ENCODE measurements at regions not wholly inside any gene's neighbourhood (a gene's known extent, or its start where the extent isn't known, plus 50 kb on each side); places are given as distances from the start of the nearest gene placed in this dataset.

GRCh38 chr4:45985038-45985437 is 138.8 kb downstream of the GABRG1 start:
- DNase-seq (ENCODE audit: low spot score), result no peak

GRCh38 chr4:45971108-45971507 is 152.7 kb downstream of the GABRG1 start:
- no peak for DNase-seq (ENCODE audit: low spot score)

GRCh38 chr4:45957353-45957752 is 166.5 kb downstream of the GABRG1 start:
- no peak for DNase-seq (ENCODE audit: low spot score)

- DNase-seq (ENCODE audit: low spot score), result no peak
These were observed 169.6 kb downstream of the GABRG1 start for GRCh38 chr4:45954276-45954675.

GRCh38 chr4:45951153-45951552 is 172.7 kb downstream of the GABRG1 start:
- no peak for DNase-seq (ENCODE audit: low spot score)

- DNase-seq (ENCODE audit: low spot score), result no peak
These were observed 177.2 kb downstream of the GABRG1 start for GRCh38 chr4:45946699-45947098.

- DNase-seq (ENCODE audit: low spot score), result peak; percentile 34
These were observed 179.9 kb downstream of the GABRG1 start for GRCh38 chr4:45944000-45944399.

- no peak for DNase-seq (ENCODE audit: low spot score)
These were observed 184.8 kb downstream of the GABRG1 start for GRCh38 chr4:45939056-45939455.

- peak; percentile 55 for DNase-seq (ENCODE audit: low spot score)
These were observed 192.7 kb downstream of the GABRG1 start for GRCh38 chr4:45931154-45931553.

GRCh38 chr4:45927641-45928040 is 196.2 kb downstream of the GABRG1 start:
- DNase-seq (ENCODE audit: low spot score), result no peak

- no peak for DNase-seq (ENCODE audit: low spot score)
These were observed 198.0 kb downstream of the GABRG1 start for GRCh38 chr4:45925809-45926208.

- no peak for DNase-seq (ENCODE audit: low spot score)
These were observed 203.0 kb downstream of the GABRG1 start for GRCh38 chr4:45920861-45921260.

- DNase-seq (ENCODE audit: low spot score), result no peak
These were observed 213.3 kb downstream of the GABRG1 start for GRCh38 chr4:45910511-45910910.

- no peak for DNase-seq (ENCODE audit: low spot score)
These were observed 225.8 kb downstream of the GABRG1 start for GRCh38 chr4:45897946-45898585.

- DNase-seq (ENCODE audit: low spot score), result no peak
These were observed 240.4 kb downstream of the GABRG1 start for GRCh38 chr4:45883421-45883820.

- DNase-seq (ENCODE audit: low spot score), result no peak
These were observed 247.5 kb downstream of the GABRG1 start for GRCh38 chr4:45876235-45876890.

GRCh38 chr4:45869184-45869583 is 254.7 kb downstream of the GABRG1 start:
- DNase-seq (ENCODE audit: low spot score), result no peak

- DNase-seq (ENCODE audit: low spot score), result no peak
These were observed 258.1 kb downstream of the GABRG1 start for GRCh38 chr4:45865781-45866180.

- no peak for DNase-seq (ENCODE audit: low spot score)
These were observed 268.0 kb downstream of the GABRG1 start for GRCh38 chr4:45855857-45856256.

GRCh38 chr4:45846016-45846415 is 277.8 kb downstream of the GABRG1 start:
- DNase-seq (ENCODE audit: low spot score), result no peak

- DNase-seq (ENCODE audit: low spot score), result no peak
These were observed 282.1 kb downstream of the GABRG1 start for GRCh38 chr4:45841791-45842190.

- no peak for DNase-seq (ENCODE audit: low spot score)
These were observed 292.2 kb downstream of the GABRG1 start for GRCh38 chr4:45831692-45832091.

GRCh38 chr4:45803994-45804393 is 319.9 kb downstream of the GABRG1 start:
- DNase-seq (ENCODE audit: low spot score), result no peak

- no peak for DNase-seq (ENCODE audit: low spot score)
These were observed 328.7 kb downstream of the GABRG1 start for GRCh38 chr4:45795135-45795534.

All from RKO (cell line).